HG03095 (cell line): ENCODE measurements at regions not wholly inside any gene's neighbourhood (a gene's known extent, or its start where the extent isn't known, plus 50 kb on each side); places are given as distances from the start of the nearest gene placed in this dataset.
"Not testable (repeated sequence)": the region's sequence is repeated elsewhere in the genome, so short reads cannot be mapped to it uniquely, and the experiment has no call there.

Source experiments
- ATAC-seq: cut with Tn5 transposase; IDR thresholded peaks from one replicate; pipeline ENCODE4 v1.9.1; 2021; ENCODE audit warnings: moderate library complexity; ENCODE audit not compliant: unreplicated experiment

DNA sequence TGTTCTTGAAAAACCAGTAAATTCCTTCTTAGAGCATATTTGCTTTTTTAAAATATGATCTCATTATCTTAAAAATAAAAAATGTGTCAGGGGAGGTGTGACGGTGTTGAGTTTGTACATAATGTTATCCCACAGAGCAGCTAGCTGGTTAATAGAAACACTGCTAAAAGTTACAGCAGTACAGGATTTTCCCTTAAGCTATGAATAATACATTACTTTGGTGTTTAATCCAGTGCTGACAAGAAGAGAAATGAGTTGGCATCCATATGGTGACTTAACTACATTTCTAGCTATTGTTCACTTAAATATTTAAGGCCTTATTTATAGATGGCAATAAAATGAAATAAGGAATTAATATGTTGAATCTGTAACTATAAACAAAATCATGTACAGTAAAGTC, 883.1 kb downstream of the CDH18 start:
- ATAC-seq, result no peak

DNA sequence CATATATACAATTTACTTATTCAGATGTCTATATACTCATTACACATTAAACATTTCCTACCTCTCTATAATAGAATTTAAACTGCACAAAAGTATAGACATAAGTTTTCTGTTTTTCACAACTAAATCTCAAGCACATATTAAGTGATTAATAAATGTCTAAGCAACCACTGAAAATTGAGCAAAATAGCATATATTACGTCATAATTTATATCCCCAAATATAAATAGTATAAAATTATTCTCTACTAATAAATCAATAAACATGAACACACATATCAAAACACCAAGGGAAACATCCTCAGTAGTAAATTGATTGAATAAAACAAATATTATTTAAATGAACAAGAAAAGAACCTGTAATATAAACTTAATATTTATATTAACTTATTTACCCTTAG, 865.1 kb downstream of the CDH18 start:
- ATAC-seq, result no peak

DNA sequence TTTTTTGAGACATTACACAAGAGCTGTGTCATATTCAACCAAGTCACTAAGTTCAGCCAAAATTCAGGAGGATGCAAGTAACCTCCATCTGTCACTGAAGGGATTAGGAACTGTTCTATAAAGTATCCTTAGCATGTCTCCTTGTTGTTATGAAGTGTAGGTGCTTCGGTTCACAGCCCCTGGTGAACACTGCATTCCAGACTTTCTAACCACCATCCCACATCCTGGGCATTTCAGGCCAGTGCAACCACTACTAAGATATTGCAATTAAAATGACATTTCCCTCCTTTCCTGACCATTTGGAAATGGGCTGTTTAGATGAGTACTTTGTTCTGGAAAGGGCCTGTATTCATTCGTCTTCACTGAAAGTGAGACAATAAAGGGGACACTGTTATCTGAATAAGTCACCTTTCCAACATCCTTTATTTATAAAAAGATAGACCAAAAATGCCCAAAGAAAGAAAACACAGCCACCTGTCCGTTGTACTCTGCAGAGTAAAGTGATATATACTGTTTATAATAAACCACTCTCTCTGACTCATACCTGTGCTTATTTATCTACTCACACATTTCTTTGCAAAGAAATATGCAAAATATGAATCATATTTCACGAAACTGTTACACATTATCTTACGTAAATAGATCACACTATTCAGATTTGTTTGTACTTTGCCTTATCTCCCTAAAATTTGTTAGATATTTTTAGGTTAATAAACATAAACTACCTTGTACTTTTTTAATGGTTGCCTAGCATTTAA, 861.9 kb downstream of the CDH18 start:
- no peak for ATAC-seq

DNA sequence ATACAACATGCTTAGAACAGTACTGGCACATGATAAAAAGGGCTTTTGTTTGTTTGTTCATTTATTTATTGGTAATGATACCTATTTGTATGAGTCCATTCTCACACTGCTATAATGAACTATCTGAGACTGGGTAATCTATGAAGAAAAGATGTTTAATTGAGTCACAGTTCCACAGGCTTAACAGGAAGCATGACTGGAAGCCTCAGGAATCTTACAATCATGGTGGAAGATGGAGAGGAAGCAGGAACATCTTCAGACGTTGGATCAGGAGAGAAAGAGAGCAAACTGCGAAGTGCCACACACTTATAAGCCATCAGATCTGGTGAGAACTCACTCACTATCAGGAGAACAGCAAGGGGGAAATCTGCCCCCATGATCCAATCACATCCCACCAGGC, 847.7 kb downstream of the CDH18 start:
- ATAC-seq, result no peak

DNA sequence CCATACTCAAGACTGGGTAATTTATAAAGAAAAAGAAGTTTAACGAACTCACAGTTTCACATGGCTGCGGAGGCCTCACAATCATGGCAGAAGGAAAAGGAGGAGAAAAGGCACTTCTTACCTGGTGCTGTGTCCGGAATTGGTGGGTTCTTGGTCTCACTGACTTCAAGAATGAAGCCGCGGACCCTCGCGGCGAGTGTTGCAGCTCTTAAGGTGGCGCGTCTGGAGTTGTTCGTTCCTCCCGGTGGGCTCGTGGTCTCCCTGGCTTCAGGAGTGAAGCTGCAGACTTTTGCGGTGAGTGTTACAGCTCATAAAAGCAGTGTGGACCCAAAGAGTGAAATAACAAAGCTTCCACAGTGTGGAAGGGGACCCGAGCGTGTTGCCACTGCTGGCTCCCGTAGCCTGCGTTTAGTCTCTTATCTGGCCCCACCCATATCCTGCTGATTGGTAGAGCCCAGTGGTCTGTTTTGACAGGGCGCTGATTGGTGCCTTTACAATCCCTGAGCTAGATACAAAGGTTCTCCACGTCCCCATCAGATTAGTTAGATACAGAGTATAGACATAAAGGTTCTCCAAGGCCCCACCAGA, 846.0 kb downstream of the CDH18 start:
- not testable (repeated sequence) for ATAC-seq

DNA sequence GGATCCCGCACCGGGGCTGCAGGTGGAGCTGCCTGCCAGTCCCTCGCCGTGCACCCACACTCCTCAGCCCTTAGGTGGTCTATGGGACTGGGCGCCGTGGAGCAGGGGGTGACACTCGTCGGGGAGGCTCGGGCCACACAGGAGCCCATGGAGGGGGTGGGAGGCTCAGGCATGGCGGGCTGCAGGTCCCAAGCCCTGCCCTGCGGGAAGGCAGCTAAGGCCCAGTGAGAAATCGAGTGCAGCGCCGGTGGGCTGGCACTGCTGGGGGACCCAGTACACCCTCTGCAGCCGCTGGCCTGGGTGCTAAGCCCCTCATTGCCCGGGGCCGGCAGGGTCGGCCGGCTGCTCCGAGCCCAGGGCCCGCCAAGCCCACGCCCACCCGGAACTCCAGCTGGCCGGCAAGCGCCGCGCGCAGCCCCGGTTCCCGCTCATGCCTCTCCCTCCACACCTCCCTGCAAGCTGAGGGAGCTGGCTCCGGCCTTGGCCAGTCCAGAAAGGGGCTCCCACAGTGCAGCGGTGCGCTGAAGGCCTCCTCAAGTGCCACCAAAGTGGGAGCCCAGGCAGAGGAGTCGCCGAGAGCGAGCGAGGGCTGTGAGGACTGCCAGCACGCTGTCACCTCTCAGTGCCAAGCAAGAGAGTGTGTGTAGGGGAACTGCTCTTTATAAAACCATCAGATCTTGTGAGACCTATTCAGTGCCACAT, 845.1 kb downstream of the CDH18 start:
- ATAC-seq, result not testable (repeated sequence)

DNA sequence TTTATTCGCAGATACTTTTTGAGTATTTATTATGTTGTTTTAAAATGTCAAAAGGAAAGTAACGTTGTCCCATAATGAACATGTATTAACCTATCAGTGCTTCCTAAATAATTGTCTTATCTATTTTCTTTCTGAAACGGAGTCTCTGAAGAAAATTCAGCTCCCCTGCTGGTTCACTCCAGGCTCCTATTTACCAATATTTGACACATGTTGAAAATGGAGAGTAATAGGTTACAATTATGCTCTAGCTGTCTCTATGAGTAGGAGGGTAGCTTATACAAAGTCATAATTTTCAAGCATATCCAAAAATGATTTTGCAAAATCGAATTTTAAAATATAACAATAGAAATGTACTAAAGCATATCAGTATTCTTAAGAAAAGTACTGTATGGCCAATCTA, 844.1 kb downstream of the CDH18 start:
- ATAC-seq, result no peak

DNA sequence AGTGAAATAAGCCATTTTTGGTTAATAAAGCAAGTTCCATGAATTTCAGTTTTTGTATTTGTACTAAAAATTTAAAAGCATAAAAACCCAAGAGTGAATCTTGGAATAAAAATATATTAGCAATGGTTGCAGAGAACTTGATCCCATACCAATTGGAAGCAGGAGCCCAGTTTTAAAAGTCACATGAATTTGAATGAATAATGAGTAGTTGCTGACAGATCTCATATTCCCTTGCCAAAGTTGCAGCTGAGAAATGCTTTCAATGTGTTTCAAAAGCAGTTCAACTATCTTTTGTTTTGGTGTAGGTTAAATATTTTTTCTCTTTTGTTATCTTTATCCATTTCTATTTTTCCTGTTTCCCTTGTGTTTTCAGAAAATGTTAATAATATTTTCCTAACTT, 818.6 kb downstream of the CDH18 start:
- no peak for ATAC-seq

DNA sequence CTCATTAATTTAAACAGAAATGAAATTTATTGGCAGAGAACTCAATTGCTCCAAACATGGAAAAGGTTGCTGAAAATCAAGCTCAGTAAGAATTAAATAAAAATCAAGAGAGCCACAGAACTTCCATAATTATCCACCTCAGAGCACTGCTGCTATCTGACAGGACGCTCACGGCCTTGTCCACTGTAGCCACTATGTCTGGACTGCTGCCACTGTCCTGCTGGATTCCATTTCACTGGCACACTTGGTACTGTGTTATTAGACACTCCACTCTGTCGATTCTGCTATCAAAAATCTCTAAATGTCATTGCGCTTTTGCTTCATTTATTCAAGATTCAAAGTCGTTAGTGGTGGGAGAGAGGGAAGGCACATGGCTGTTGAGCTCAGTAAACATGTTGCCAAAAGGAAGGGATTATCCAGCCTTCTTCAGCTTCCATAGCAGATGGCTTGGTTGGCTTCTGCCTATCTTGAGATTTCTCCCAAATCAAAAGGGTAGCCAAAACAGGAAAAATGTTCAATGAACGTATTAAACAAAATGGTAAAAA, 815.0 kb downstream of the CDH18 start:
- ATAC-seq, result no peak

DNA sequence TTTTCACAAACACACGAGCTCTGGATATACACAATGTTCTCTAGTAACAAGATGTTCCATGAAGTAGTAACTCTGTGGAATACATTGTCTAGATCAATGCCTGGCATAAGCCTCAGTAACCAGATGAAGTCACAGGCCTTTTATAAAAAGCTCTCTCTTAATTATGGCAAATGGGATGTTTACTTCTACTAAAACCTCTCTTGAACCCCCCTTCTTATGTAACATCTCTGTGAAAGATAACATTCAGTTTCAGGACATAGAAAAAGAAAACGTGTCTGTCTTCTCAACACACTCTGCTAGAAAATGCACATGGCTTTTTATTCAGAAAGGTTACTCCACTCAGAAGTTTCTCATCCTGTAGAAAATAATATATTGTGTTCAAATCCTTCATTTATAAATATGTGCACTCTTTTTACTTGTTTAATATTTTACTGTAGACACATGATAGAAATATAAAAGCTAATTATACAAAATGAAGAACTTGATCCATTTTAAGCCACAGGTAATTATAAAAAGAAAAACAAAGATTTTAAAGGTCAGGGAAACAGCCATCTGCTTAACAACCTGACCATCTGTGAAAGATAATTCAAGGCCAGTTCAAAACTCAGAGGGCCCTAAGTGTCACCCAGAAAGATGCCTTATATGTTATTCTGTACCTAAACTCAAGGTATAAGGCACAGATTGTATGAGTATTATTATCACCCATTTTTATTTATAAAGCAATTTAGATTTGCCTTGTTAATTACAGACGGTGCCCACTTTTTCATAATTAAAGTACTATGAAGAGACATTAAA, 812.0 kb downstream of the CDH18 start:
- ATAC-seq, result no peak

DNA sequence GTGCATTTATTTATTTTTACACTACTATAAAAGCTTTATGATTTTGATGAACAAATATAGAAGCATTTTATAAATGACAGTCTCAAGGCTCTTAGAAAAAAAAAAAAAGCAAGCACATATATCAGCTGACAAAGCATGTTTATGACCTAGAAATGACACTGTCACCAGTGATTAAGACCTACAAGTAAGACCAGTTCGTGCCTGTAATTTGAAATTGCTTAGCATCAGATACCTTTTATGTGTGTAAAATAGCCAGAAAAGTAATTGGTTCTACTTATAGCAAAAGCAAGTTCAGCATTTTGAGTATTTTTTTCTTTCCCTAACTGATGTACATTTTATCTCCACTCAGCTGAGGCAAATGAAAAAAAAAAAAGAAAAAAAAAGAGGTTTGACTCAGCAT, 808.4 kb downstream of the CDH18 start:
- ATAC-seq, result no peak

DNA sequence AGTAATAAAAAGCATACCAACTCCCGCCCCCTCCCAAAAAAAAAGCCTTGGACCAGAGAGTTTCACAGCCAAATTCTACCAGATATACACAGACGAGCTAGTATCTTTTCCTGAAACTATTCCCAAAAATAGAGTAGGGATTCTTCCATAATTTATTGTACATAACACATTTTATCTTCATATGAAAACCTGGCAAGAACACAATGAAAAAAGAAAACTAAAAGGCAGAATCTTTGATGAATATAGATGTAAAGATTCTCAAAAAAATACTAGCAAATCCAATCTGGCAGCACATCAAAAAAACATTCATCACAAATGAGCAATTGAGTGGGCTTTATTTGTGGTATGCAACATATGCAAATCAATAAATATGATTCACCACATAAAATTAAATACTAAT, 798.8 kb downstream of the CDH18 start:
- ATAC-seq, result no peak

DNA sequence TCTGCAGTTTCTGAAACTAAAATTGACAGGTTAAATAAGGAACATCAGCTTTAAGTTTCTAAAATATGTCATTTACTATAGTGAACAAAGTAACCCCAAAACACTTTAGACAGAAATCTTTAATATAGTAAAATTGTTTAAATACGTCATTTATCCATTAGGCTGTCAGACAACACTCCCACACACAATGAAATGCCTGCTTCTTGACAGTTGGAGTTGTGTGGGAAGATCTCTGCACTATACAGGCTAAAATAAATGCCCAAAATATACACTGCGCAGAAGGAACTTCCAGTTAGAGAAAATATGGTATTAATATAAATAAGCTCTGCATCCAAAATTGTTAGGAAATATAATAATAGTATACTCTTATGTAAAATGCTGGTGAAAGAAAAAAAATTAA, 794.4 kb downstream of the CDH18 start:
- ATAC-seq, result no peak

DNA sequence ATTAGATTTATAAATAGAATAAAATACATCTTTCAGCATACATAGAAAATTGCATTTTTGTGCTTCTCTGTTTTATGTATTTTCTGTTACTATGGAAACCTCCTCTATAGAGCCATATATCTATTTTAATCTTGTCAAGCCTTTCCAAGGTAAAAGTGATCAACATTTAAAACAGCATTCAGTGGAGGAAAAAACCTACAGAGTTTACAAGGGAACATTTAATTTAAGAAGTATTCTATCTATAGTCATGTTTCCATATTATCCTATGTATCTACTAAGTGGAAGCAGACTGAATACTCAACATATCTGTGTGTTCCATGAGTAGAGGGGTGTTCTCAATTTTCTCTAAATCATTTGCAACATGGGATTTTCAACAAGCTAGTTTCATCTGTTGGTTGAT, 791.4 kb downstream of the CDH18 start:
- no peak for ATAC-seq

DNA sequence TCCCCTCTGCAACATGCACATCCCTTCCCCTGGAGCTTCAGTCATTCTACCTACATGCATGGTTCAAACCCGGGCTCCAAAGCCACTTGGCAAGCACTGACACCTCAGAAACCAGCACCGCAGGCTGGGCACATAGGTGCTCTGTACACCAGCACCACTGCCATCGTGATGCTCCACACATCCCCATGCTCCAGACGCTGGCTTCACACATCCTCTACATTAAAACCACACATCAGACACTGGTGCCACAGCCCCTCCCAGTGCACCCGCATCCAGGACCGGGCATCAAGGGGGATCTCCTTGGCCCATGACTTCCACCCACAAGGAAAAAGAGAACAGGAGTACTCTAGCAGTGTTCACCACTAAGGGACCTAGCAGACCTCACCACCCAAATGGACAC, 787.7 kb downstream of the CDH18 start:
- no peak for ATAC-seq

DNA sequence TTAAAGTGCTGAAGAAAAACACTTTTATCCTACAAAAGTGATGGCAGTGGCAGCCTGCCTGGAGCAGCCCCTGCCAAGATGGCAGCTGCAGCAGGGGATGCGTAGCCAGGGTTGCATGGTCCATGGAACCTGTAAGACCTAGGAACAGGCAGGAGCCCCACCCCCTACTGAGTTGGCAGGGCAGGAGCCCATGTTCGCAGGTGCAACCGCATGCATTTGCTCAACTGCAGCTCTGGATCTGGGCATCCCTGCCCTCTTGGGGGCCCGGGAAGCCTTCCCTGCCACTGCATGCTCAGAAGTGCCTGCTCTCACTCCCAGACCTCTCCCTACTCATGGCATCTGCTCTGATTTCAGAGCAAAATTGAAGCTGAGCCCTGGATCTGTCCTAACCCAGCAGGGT, 779.6 kb downstream of the CDH18 start:
- ATAC-seq, result no peak

DNA sequence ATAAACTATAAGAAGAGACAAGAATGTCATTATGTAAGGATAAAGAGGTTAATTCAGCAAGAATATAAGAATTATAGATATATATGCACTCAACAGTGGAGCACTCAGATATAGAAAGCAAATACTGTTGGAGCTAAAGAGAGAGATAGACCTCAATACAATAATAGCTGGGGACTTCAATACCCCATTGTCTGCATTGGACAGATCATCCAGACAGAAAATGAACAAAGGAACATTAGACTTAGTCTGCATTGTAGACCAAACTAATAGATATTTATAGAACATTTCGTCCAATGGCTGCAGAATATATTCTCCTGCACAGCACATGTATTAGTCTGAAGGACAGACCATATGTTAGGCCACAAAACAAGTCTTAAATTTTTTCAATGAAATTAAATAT, 777.1 kb downstream of the CDH18 start:
- ATAC-seq, result no peak

DNA sequence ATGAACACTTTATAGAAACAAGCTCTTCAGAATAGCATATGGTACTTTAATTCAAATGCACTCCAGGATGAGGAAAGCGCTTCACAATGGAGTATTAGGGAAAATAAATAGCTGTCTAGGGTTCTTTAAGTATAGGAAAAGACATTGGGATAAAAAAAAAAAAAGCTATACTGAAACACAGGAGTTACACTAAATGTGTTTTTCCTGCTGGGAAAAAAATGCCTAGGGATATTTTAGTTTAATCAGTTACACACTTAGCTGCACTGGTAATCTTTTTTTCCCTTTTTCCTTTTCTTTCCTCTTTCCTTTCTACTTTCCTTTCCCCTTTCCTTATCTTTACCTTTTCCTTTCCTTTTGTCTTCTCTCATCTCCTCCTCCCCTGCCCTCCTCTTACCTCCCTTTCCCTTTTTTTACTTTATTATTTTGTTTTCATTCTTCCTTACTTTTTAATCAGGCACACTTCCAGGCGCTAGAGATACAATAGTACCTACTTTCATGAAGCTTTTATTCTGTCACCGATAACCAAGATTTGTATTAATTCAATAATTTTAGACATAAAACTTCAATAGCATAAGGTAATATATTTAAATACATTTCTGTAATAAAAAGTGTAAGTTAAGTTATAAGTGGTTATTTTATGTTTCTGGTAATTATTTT, 758.7 kb downstream of the CDH18 start:
- ATAC-seq, result no peak

DNA sequence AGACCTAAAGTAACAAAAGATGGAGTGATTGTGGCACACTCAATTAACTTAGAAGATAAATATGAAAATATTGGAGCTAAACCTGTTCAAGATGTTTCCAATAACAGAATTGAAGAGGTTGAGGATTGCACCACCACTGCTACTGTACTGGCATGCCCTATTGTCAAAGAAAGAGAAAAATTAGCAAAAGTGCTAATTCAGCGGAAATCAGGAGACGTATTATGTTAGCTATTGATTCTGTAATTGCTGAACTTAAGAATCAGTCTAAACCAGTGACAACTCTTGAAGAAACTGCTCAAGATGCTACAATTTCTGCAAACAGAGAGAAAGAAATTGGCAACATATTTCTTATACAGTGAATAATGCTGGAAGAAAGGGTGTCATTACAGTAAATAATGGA, 754.4 kb downstream of the CDH18 start:
- ATAC-seq, result no peak

DNA sequence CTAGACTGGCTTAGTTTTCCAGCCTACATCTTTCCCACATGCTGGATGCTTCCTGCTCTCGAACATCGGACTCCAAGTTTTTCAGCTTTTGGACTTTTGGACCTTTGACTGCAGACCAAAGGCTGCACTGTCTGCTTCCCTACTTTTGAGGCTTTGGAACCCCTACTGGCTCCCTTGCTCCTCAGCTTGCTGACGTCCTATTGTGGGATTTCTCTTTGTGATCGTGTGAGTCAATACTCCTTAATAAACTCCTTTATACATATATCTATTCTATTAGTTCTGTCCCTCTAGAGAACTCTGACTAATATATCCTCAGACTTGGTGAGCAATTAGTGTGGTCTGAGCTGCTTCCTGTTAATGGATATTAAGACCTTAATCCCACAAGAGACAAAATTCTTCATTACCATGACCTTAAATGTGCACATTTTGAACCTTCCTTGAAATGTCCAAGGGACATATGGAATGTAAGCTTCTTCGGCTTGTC, 752.9 kb downstream of the CDH18 start:
- ATAC-seq, result no peak

DNA sequence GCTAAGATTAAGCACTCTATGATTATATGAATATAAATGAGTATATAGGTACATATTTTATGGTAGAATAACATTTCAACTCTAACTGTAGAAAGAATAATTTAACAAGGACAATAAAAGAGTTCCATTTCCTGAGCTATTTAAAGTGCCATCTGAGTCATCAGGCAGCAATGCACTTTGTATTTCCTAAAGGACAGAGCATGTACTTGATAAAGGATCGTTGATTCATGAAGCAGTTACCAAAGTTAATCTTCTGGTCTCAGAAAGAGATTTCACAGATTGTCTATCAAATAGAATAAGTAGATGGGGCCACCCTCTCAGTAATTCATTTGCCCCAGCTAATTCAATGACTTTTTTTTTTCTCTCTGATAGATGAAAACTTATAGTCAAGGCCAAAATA, 747.8 kb downstream of the CDH18 start:
- ATAC-seq, result no peak
